T-cell (primary cell): ENCODE measurements at regions not wholly inside any gene's neighbourhood (a gene's known extent, or its start where the extent isn't known, plus 50 kb on each side); places are given as distances from the start of the nearest gene placed in this dataset.

Source experiments
- ATAC-seq, 4 experiments: fragments of 200-7000 bp in 3 of 4; fragments of 150-1000 bp in 1 of 4; cut with Tn5 transposase; replicated peaks in 1 of 4; 1 replicate in 3 of 4; 2 replicates in 1 of 4; pipeline ENCODE4 v1.10.0; 2021; ENCODE audit warnings: moderate library complexity in 3 of 4, mild to moderate bottlenecking in 2 of 4, moderate number of reproducible peaks in 1 of 4
- CTCF ChIA-PET, 2 donors: fragments of 300-600 bp; sonication (Branson Sonifier 250); formaldehyde crosslinking; loops; one replicate each; lab custom pipeline; 2022; ENCODE audit warnings: antibody characterized with exemption in 2 of 2; lab: Charles Lee
- POLR2A ChIA-PET, 2 donors: fragments of 300-600 bp; sonication (Branson Sonifier 250); formaldehyde crosslinking; loops; one replicate each; lab custom pipeline; 2022; ENCODE audit warnings: antibody characterized with exemption in 2 of 2; lab: Charles Lee
- DNase-seq, 35 experiments: peaks; one replicate each; pipeline versions ENCODE4 v3.0.0 to v3.0.0-alpha.2; 2013 to 2023
- H3K27ac ChIP-seq: one replicate; pipeline ENCODE4 v1.5.1; 2013; ENCODE audit warnings: low read length
- H3K27me3 ChIP-seq, 2 experiments: replicated peaks in 1 of 2; 1 replicate in 1 of 2; 2 replicates in 1 of 2; pipeline versions ENCODE4 v1.6.1 to v1.7.0; 2013; ENCODE audit warnings: low read length in 1 of 2, mixed read lengths in 1 of 2; ENCODE audit not compliant: control insufficient read depth in 2 of 2, insufficient read depth in 2 of 2; ENCODE audit errors: extremely low read depth in 1 of 2
- H3K36me3 ChIP-seq, 2 donors: 1 replicate in 1 of 2; 2 replicates in 1 of 2; pipeline versions ENCODE4 v1.6.1 to v1.7.0; 2013; ENCODE audit warnings: low read length in 1 of 2; ENCODE audit not compliant: control insufficient read depth in 2 of 2, insufficient read depth in 1 of 2; ENCODE audit errors: extremely low read depth in 1 of 2
- H3K4me1 ChIP-seq, 2 experiments: 1 replicate in 1 of 2; 2 replicates in 1 of 2; pipeline versions ENCODE4 v1.6.1 to v1.7.0; 2013; ENCODE audit warnings: low read length in 2 of 2, mixed read lengths in 1 of 2; ENCODE audit not compliant: insufficient read depth in 2 of 2, control insufficient read depth in 1 of 2; ENCODE audit errors: extremely low read depth in 1 of 2
- H3K4me3 ChIP-seq, 2 donors: 1 replicate in 1 of 2; 2 replicates in 1 of 2; pipeline versions ENCODE4 v1.5.1 to v1.7.0; 2013; ENCODE audit warnings: mild to moderate bottlenecking in 2 of 2, low read length in 1 of 2, moderate library complexity in 1 of 2; ENCODE audit not compliant: control insufficient read depth in 1 of 2; ENCODE audit errors: extremely low read depth in 1 of 2
- H3K9me3 ChIP-seq: 2 replicates; pipeline ENCODE4 v1.7.0; 2013
- H3K27ac Mint-ChIP-seq, 2 donors: one replicate each; pipeline ENCODE4 v1.8.0; 2020 to 2021; ENCODE audit warnings: mild to moderate bottlenecking in 2 of 2, mixed read lengths in 2 of 2
- H3K27me3 Mint-ChIP-seq, 2 donors: one replicate each; pipeline ENCODE4 v1.8.0; 2021 to 2022; ENCODE audit warnings: mixed read lengths in 2 of 2
- H3K36me3 Mint-ChIP-seq: one replicate; pipeline ENCODE4 v1.8.0; 2021; ENCODE audit warnings: mixed read lengths
- H3K4me1 Mint-ChIP-seq, 3 donors: one replicate each; pipeline ENCODE4 v1.8.0; 2020 to 2022; ENCODE audit warnings: mixed read lengths in 3 of 3, mild to moderate bottlenecking in 1 of 3
- H3K4me3 Mint-ChIP-seq, 3 donors: one replicate each; pipeline ENCODE4 v1.8.0; 2020 to 2022; ENCODE audit warnings: mild to moderate bottlenecking in 3 of 3, mixed read lengths in 3 of 3, moderate library complexity in 3 of 3
- H3K9me3 Mint-ChIP-seq, 3 donors: one replicate each; pipeline ENCODE4 v1.8.0; 2020 to 2022; ENCODE audit warnings: mixed read lengths in 3 of 3
- WGBS: methylation state at CpG from one replicate; pipeline ENCODE4 v1.1.5; 2013; ENCODE audit warnings: missing lambda C conversion rate; ENCODE audit not compliant: insufficient coverage; 5-methylcytosine and 5-hydroxymethylcytosine counted together

- Mint-ChIP-seq H3K9me3 (peaks cover 9 to 18% (median 15%) of the 10 kb centered on the region in 3 donors), H3K4me3 (no peak overlapping the region), H3K27me3 (no peaks in the 10 kb centered on the region), H3K36me3 (no peaks in the 10 kb centered on the region), H3K27ac (no peak overlapping the region), H3K4me1 (no peaks in the 10 kb centered on the region)
- WGBS: no CpG with 5 or more reads among the region's 1 CpG
- no peak for DNase-seq
- no peak overlapping the region for H3K27ac ChIP-seq
- H3K9me3 ChIP-seq: no peaks in the 10 kb centered on the region
- H3K4me3 ChIP-seq: no peak overlapping the region
- POLR2A ChIA-PET: no interaction called here
- CTCF ChIA-PET: no interaction called here
- no peak for ATAC-seq
- H3K36me3 ChIP-seq: no peaks in the 10 kb centered on the region
- no peaks in the 10 kb centered on the region for H3K4me1 ChIP-seq
- no peaks in the 10 kb centered on the region for H3K27me3 ChIP-seq
Measured at GRCh38 chr13:69101841-69102240, 1005.8 kb upstream of the ATXN8OS start.

- no peaks in the 10 kb centered on the region for H3K27me3 Mint-ChIP-seq
- H3K4me3 ChIP-seq: no peak overlapping the region
- no peak overlapping the region for H3K27ac ChIP-seq
- no peaks in the 10 kb centered on the region for H3K27me3 ChIP-seq
- ATAC-seq: no peak
- CTCF ChIA-PET: interaction anchor here in 1 of 2 donors (0.6 kb wide), 1 partner anchor 1282 kb away, joined by 4 read pairs; no protein-coding TSS in a partner anchor
- no CpG with 5 or more reads among the region's 1 CpG for WGBS
- H3K4me1 ChIP-seq: no peaks in the 10 kb centered on the region
- H3K4me3 Mint-ChIP-seq: no peak overlapping the region
- H3K36me3 ChIP-seq: no peaks in the 10 kb centered on the region
- no peaks in the 10 kb centered on the region for H3K9me3 ChIP-seq
- DNase-seq: no peak
- peaks cover 0 to 12% (median 0%) of the 10 kb centered on the region in 3 donors for H3K9me3 Mint-ChIP-seq
- POLR2A ChIA-PET: no interaction called here
- H3K4me1 Mint-ChIP-seq: no peaks in the 10 kb centered on the region
- no peak overlapping the region for H3K27ac Mint-ChIP-seq
- H3K36me3 Mint-ChIP-seq: no peaks in the 10 kb centered on the region
Measured at GRCh38 chr13:69094485-69094884, 1013.1 kb upstream of the ATXN8OS start.

- no peaks in the 10 kb centered on the region for H3K27me3 ChIP-seq
- H3K27me3 Mint-ChIP-seq: no peaks in the 10 kb centered on the region
- no peaks in the 10 kb centered on the region for H3K36me3 Mint-ChIP-seq
- ChIA-PET POLR2A (no interaction called here), CTCF (no interaction called here)
- no peak overlapping the region for H3K27ac ChIP-seq
- no peaks in the 10 kb centered on the region for H3K4me1 Mint-ChIP-seq
- H3K9me3 Mint-ChIP-seq: peaks cover 0 to 12% (median 3%) of the 10 kb centered on the region in 3 donors
- H3K36me3 ChIP-seq: no peaks in the 10 kb centered on the region
- no peak for DNase-seq
- no peak overlapping the region for H3K4me3 ChIP-seq
- H3K4me1 ChIP-seq: no peaks in the 10 kb centered on the region
- WGBS: 52% methylated on average over 3 of the region's 6 CpGs
- no peak overlapping the region for H3K4me3 Mint-ChIP-seq
- H3K27ac Mint-ChIP-seq: no peak overlapping the region
- H3K9me3 ChIP-seq: no peaks in the 10 kb centered on the region
- ATAC-seq: no peak
Measured at GRCh38 chr13:69092615-69093322, 1014.9 kb upstream of the ATXN8OS start.

GRCh38 chr13:69077267-69077666, 1030.4 kb upstream of the ATXN8OS start:
- ChIA-PET POLR2A (no interaction called here), CTCF (no interaction called here)
- no peak overlapping the region for H3K27ac ChIP-seq
- ATAC-seq: no peak
- H3K4me3 ChIP-seq: no peak overlapping the region
- no peaks in the 10 kb centered on the region for H3K9me3 ChIP-seq
- no peak overlapping the region for H3K4me3 Mint-ChIP-seq
- H3K9me3 Mint-ChIP-seq: peaks cover 6 to 29% (median 13%) of the 10 kb centered on the region in 3 donors
- WGBS: no CpG with 5 or more reads among the region's 1 CpG
- no peaks in the 10 kb centered on the region for H3K36me3 ChIP-seq
- no peaks in the 10 kb centered on the region for H3K36me3 Mint-ChIP-seq
- no peaks in the 10 kb centered on the region for H3K27me3 Mint-ChIP-seq
- no peaks in the 10 kb centered on the region for H3K4me1 ChIP-seq
- H3K27me3 ChIP-seq: no peaks in the 10 kb centered on the region
- no peak for DNase-seq
- H3K27ac Mint-ChIP-seq: no peak overlapping the region
- no peaks in the 10 kb centered on the region for H3K4me1 Mint-ChIP-seq

- Mint-ChIP-seq H3K4me1 (no peaks in the 10 kb centered on the region), H3K27me3 (no peaks in the 10 kb centered on the region), H3K36me3 (no peaks in the 10 kb centered on the region), H3K4me3 (no peak overlapping the region), H3K9me3 (peaks cover 9 to 20% (median 12%) of the 10 kb centered on the region in 3 donors), H3K27ac (no peak overlapping the region)
- Histone ChIP-seq H3K9me3 (no peaks in the 10 kb centered on the region), H3K4me1 (no peaks in the 10 kb centered on the region), H3K27ac (no peak overlapping the region), H3K27me3 (no peaks in the 10 kb centered on the region), H3K4me3 (no peak overlapping the region), H3K36me3 (no peaks in the 10 kb centered on the region)
- POLR2A ChIA-PET: no interaction called here
- ATAC-seq: no peak
- no peak for DNase-seq
- no CpG with 5 or more reads among the region's 1 CpG for WGBS
- CTCF ChIA-PET: no interaction called here
Measured at GRCh38 chr13:69069554-69070133, 1038.0 kb upstream of the ATXN8OS start.

- Mint-ChIP-seq H3K36me3 (no peaks in the 10 kb centered on the region), H3K4me3 (no peak overlapping the region), H3K9me3 (peaks cover 18 to 42% (median 38%) of the 10 kb centered on the region in 3 donors), H3K27ac (no peak overlapping the region), H3K4me1 (no peaks in the 10 kb centered on the region), H3K27me3 (no peaks in the 10 kb centered on the region)
- Histone ChIP-seq H3K27me3 (no peaks in the 10 kb centered on the region), H3K9me3 (peaks cover 6% of the 10 kb centered on the region), H3K4me1 (no peaks in the 10 kb centered on the region), H3K27ac (no peak overlapping the region), H3K36me3 (no peaks in the 10 kb centered on the region), H3K4me3 (no peak overlapping the region)
- no peak for DNase-seq
- POLR2A ChIA-PET: no interaction called here
- no CpG with 5 or more reads among the region's 1 CpG for WGBS
- CTCF ChIA-PET: interaction anchor here in 1 of 2 donors (0.7 kb wide), 1 partner anchor 61 kb away, joined by 4 read pairs; no protein-coding TSS in a partner anchor
- ATAC-seq: no peak
Measured at GRCh38 chr13:69050696-69051095, 1056.9 kb upstream of the ATXN8OS start.
